ENCODE measurements at regions not wholly inside any gene's neighbourhood (a gene's known extent, or its start where the extent isn't known, plus 50 kb on each side); places are given as distances from the start of the nearest gene placed in this dataset.

- TF ChIP-seq USF2 (IDR thresholded peaks at IDR 0.05; ENCODE audit: low read length): no peak
- no peak for TF ChIP-seq CTBP2 (IDR thresholded peaks at IDR 0.05; ENCODE audit: borderline replicate concordance, insufficient read depth, insufficient read length, low read length)
- TF ChIP-seq GTF2F1 (IDR thresholded peaks at IDR 0.05; ENCODE audit: borderline replicate concordance, low read depth, low read length): no peak
- TF ChIP-seq MAX (IDR thresholded peaks at IDR 0.05): no peak
- TF ChIP-seq SUZ12 (IDR thresholded peaks at IDR 0.05; ENCODE audit: low read length): no peak
- TF ChIP-seq SP4 (IDR thresholded peaks at IDR 0.05; ENCODE audit: low read length): no peak
- no peak for TF ChIP-seq KDM5A (IDR thresholded peaks at IDR 0.05; ENCODE audit: low read length)
Observed at GRCh38 chr3:27657404-27657803, 64.7 kb downstream of the EOMES start (continued).

All from H1 (cell line).